Activated CD4-positive, alpha-beta T cell treated with anti-CD3 and anti-CD28 coated beads, Interleukin-10, Interleukin-2, amounts not matched to agents 100 ng/mL and 50 ng/mL, durations not matched to agents 16 hours and 8 hours (primary cell): ENCODE measurements at regions not wholly inside any gene's neighbourhood (a gene's known extent, or its start where the extent isn't known, plus 50 kb on each side); places are given as distances from the start of the nearest gene placed in this dataset.
"Not testable (repeated sequence)": the region's sequence is repeated elsewhere in the genome, so short reads cannot be mapped to it uniquely, and the experiment has no call there.

ENCODE experiments used
- DNase-seq: peaks from one replicate; pipeline ENCODE4 v3.0.0-alpha.2; 2020

DNA sequence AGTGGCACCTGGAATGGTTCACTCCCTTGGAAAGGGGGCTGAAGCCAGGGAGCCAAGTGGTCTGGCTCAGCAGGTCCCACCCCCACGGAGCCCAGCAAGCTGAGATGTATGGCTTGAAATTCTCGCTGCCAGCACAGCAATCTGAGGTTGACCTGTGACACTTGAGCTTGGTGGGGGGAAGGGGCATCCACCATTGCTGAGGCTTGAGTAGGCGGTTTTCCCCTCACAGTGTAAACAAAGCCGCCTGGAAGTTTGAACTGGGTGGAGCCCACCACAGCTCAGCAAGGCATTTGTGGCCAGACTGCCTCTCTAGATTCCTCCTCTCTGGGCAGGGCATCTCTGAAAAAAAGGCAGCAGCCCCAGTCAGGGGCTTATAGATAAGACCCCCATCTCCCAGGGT is 228.2 kb upstream of the CRBN start:
- not testable (repeated sequence) for DNase-seq

DNA sequence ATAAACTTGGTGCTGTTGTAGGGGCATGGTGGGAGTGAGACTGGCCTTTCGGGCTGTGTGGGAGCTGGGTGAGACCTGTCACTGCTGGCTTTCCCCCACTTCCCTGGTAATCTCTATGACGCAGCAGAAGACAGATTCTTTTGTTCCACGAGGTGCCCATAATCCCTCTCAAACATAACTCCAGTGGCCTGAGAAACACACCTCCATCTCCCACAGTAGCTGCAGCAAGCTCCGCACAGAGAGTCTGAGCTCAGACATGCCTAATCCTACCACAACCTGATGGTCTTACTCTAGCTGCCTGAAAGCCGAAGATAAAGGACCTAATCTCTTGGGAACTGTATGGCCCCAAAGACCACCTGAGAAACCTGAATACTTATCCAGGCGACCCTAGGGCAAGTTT is 225.6 kb upstream of the CRBN start:
- DNase-seq, result no peak

DNA sequence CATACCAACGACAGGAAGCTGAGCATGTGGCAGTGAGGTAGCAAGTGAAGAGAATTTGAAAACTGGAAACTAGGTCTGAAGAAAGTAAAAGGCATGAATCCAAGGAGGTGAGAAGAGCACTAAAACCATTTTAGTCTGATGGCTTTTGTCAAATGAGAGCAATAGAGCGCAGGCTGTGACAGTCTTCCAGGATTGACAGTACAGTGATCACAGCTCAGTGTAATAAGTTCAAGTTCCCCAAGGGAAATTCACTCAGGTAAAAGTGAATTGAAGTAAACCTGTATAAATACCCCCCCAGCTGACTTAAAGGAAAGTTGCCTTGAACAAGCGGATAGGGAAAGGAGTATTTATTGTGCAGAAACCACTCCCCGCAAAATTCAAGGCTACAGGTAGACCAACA is 224.2 kb upstream of the CRBN start:
- DNase-seq, result no peak

DNA sequence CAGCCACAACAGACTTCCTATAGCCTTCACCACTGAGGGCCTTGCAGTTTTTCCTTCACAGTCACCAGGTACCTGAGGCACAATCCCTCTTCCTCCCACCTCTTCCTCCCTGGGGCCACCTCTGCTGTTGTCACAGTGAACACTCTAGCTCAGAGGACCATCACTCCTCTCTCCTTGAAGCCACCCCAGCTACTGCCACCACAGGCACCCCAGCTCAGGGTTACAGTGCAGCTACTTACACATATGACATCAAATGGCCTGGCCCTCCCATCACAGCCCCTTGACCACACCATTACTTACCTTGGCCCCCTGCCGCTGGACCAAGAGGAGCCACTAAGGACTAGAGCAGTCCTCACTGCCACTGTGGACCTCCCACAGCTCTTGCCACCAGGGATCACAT is 213.5 kb upstream of the CRBN start:
- no peak for DNase-seq

DNA sequence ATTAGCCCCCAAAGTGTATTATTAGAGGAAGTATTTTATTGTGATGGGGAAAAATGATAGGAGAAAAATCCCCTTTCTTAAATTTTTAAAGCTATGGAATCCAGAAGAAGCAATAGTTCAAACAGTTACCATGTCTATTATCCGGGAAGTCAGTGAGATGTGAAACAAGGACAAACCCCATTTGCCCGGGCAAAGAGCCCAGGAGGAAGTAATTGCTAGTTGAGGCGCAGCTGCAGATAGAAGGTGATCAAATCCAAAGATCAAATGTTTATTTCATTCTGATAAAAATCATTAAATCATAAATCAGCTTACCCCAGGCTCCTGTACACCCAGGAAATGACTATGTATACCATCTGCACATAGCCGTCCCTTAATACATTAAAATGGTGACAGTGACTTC is 204.0 kb upstream of the CRBN start:
- no peak for DNase-seq

DNA sequence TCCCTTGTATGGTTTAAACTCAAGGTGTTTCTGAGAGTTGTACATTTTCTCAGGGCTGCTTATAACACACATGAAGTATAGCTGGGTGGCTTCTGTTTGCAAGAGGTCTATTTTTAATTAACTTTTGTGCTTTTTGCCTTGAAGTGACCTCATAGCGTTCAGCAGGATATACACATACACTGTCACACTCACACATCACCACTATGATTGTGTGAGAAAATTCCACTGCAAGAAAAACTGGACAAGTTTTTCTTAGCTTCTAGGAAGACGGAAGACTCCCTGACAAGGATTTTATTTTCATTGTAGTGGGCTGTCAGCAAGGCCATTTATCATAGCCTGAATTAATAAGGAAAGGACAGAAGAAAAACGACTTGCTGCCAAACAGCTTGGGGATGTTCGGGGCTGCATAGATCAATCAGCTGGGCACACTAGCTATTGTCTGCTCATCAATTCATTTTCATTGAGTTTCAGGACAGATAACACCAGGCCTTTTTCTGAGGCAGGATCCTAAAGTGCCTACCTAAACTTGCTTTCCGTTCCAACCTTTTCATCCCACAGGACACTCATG is 192.8 kb upstream of the CRBN start:
- DNase-seq, result no peak

DNA sequence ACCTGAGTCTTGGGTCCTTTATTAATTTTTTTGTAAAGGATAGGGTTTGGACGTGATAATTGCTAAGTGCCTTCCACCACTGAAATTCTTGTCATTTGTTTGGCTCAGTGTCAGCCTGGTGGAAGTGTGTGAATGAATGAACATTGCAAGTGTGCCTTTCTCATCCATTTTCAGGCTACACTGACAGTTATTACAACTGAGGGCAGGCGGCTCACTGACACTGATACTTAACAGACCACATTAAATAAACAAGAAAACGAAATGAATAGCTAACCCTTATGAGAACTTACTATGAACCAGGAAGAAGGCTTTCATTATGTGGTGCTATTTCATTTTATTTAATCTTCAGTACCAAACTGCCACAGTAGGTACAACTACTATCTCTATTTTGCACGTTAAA is 188.8 kb upstream of the CRBN start:
- no peak for DNase-seq

DNA sequence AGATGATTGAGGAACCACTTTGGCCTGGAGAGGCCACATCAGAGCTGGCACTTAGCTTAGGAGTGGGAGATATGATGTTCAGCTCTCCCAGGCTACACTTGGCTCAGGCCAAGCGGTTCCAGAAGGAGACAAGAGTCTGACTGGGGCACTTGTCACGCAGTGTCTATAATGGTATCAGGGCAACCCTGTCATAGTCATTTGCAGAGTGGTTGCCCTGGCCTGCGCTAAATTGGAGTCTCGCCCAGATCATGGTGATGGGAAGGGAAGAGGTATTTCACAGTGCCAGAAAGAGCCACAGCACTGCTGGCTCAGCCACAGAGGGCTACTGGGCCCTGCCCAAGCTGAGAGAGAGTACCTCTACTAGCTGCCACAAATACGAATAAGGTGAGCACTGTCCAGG is 186.9 kb upstream of the CRBN start:
- no peak for DNase-seq

DNA sequence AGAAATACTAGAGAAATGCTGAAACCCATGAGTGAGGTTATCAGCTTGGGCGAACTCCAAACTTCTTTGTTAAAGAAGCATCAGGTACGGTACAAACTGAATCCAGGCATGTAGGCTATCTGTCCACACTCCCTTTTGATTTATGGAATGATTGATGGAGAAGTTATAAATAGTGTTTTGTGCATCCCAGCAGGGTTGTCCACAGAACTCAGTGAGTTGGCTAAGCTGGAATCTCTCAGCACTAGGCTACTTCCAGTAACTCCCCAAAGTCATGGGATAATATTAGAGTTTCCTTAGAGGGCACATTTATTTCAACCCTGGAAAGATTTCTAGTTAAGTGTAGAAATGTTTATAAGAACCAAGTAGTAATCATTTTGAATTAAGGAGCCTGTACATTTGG is 186.2 kb upstream of the CRBN start:
- no peak for DNase-seq

DNA sequence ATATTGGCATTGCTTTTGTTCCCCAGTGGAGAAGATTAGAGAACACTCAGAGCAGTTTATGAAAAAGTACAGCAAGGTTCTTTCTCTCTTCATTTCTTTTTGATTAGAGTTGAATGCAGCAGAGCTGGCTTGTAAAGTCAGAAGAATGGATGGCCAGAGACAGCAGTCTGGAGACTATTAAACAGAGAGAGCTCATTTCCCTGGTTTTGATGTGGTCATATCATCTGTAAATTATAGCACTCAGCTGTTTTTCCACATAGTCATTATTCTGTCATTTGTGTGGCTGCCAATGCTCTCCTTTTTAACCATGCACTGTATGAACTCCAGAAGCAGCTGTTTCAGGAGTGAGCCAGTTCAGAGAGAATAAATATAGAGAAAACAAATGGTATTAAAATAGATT is 177.4 kb upstream of the CRBN start:
- no peak for DNase-seq

DNA sequence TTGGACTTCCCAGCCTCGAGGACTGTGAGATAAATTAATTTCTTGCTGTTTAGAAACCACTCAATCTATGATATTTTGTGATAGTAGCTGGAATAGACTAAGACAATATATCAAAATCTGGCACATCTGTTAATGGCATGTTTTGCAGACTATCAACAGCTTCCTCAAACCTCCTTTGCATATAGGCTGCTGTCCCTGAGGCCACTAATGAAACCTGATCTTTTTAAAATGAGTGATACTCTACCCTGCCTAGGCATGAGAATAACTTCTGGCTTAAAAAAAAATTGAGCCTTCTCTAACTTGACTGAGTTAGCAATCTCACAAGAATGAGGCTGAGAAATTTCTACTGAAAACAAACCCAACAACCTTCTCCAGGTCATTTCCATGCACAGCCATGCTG is 176.0 kb upstream of the CRBN start:
- DNase-seq, result no peak

DNA sequence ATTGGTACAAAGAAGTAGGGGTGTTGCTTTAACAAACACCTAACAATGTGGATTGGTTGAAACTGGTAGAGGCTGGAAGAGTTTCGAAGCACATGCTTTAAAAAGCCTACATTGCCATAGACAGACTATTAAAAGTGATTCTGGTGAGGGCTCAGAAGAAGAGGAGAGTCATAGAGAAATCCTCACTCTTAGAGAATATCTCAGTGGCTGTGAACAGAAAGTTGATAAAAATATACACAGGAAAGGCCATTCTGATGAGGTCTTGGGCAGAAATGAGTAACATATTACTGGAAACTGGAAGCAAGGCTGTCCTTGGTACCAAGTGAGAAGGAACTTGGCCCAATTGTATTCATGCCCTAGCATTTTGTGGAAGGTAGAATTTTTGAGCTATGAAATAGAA is 173.7 kb upstream of the CRBN start:
- DNase-seq, result no peak

DNA sequence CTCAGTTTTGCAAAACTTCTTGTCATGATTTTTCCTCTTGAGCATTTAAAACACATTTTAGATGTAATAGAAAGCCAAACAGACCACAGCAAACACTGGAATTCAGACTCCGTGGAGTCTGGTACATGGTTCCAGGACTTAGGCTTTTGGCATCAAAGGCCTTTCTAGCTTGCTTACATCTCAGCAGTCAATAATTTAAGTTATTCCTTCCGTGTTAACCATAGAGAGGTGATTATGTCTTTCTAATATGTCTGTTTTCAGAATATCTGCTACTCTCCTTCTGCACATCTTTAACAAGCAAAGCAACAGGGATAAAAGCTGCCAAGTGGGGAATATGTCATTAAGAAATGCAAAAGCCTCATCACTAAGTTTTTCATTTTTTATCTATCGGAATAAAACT is 171.7 kb upstream of the CRBN start:
- no peak for DNase-seq

DNA sequence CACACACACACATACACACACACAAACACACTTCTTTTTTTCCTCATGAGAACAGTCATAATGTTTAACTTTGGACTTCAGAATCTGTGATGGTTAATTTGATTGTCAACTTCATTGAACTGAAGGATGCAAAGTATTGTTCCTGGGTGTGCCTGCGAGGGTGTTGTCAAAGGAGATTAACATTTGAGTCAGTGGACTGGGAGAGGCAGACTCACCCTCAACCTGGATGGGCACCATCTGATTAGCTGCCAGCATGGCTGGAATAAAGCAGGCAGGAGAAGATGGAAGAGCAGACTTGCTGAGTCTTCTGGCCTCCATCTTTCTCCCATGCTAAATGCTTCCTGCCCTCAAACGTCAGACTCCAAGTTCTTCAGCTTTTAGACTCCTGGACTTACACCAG is 167.6 kb upstream of the CRBN start:
- not testable (repeated sequence) for DNase-seq

DNA sequence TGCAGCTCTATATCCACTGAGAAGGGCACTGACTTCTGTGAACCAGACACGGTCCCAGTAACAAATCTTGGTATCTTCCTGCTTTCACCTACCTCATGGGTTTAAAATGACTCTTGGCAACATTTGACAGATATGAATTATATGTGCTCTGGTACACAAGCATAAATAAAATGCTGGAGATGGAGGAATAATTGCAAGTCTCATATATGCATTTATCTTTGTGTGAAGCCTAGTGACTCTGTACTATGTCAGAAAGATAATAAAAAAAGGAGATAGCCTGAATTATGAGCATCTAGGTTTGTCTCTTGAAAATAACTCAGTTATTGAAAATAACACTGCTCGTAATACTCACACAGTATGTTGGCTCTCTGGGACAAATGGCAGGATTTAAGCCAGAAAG is 167.1 kb upstream of the CRBN start:
- no peak for DNase-seq

DNA sequence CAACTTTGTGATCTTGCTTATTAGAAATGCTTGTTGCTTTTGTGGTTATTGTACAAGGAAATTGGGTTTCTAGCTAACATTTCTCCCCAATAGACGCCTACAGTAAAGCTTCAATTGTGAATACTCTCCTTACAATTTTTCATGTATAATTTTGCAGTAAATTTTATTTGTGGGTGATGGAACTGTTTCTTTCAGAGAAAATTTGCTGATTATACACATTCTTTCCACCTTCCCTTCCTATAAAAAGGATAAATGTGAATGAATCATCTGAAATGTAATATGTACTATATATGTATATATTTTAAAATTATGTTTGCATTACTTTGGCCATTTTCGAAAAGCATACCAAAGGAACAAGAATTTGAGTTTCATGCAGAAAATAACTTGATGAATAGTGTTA is 162.7 kb upstream of the CRBN start:
- no peak for DNase-seq

DNA sequence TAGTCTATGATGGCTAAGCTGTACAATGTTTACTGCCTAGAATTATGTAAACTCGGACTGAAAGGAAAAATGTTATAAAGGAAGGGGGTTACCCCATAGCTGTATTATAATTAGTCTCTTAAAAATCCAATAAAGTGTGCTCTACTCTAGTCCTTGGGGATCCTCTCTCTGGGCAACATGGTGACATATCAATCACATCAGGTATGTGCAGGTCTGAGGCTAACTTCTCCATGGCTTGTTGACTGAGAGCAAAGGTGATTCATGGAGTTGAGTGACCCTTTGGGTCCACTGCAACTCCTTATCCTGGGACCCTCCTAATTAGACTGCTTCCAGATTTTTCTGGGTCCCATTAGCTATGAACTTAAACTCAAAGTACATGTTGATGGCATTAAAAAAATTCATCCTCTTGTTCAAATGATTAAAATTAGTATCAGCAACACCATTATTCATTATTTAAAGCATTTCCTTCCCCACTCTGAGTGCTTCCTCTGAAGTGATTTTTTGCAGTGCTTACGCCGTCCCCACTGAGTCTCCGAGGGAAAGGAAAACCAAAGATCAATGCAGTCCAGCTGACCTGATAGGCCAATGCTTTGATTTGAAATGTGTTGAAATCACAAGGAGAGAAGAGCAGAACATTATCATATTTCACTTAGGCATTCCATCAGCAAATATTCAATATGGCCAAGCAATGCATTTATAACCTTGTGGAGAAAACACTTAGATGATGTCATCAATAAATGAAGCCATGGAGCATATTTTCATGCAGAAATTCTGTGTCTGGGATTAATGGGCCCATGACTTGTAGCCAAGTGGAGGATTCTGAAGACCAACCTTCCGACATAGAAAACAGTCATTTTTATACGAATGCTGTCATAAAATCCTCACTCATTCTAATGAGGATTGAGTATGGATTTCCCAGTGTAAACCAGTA is 161.7 kb upstream of the CRBN start:
- DNase-seq, result no peak

DNA sequence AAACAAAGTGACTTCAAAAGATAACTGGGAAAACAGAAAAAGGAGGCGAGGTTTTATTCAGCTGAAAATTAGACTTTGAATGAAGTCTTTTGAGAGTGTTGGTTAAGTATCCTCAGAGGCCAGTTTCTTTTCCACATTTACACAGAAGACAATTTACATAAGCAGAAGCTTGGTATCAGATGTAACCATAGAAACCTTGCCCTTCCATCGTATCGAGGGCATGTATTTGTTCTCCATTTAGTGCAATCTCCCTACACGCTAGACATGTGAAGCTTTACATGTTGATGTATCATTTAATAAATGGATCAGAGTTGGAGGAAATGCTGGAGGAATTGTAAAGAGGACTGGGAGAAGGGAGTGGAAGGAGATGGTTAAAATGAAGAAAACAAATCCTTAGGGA is 161.0 kb upstream of the CRBN start:
- DNase-seq, result no peak

DNA sequence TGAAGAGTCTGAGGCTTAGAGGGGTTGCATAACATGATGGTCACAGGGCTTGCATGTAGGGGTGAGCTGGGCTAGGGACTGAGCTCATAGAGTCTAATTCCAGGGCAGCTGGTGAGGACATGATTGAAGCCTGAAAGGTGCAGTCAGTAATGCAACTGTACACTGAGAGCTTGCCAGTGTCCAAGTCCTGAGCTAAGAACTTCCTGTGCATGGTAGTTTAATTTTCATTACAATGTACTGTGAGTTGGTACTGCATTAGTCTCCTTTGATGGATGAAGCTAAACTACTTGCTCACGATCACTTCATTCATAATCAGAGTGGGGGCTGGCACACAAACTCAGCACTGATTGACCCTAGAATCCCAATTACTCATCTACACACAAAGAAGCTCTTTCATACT is 156.4 kb upstream of the CRBN start:
- no peak for DNase-seq

DNA sequence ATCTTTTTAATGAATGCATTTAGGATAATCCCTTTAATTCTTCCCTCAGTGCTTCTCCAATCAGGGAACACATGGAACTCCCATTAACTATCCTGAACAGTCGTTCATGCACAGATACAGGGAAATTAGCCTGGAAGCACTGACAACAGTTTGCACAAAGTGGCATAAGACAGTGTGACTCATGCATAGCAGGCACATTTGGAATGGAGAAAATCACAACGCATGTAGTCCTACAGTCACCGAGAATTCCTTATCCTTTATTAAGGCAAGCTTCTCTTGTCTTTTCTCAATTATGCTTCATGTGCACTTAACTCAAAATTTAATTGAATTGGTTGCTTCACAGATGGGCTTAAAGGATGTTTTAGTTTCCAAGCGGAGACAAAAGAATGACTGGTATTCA is 155.0 kb upstream of the CRBN start:
- no peak for DNase-seq

DNA sequence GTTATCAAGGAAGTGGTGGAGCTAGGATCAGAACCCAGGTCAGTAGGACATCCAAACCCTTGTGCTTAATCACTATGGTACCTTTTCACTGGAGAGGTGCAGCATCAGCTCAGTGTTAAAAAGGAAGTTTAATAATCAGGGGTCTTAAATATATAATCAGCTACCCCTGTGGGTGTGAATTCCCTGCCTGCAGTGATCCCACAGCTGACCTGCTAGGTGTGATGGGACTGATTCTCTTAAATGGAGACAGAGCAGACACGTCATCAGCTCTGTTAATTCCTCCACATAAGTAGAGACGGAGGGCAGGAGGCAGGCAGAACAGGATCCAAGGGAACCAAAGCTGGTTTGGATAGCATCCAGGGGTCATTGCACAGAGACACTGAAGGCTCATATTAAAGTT is 154.1 kb upstream of the CRBN start:
- DNase-seq, result no peak

DNA sequence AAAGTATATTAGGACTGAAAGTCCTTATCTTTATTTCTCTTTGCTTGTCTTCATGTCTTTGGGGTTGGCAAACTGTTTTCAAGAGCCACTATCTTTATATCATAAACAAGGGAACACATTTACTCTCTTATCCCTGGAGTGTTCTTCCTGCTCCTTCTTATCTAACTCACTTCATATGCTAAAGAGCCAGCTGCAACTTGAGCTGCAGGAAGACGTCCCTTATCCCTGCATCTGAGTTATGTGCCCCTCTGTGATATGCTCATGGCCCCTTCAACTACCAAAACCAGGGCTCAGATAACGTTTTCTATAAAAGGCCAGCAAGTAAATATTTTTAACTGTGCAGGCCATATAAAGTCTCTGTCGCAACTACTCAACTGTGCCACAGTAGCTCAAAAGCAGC is 137.0 kb upstream of the CRBN start:
- DNase-seq, result no peak

DNA sequence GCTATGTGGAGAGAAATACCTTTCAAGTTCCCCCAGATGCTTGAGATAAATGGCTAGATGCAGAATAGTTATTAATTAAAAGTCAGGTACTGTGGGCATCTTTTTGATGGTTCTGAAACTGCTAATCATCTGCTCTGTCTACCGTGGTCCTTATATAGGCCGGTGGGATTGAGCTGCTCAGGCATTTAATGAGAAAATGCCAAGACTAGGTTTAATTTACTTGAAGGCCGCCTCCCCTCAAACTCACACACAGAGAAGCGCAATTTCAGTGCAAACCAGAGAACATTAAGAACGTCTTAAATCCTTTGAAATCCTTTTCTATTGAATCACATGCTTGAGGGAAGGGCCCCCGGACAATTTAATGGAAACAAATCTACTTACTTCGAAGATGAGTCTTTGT is 136.4 kb upstream of the CRBN start:
- DNase-seq, result no peak

DNA sequence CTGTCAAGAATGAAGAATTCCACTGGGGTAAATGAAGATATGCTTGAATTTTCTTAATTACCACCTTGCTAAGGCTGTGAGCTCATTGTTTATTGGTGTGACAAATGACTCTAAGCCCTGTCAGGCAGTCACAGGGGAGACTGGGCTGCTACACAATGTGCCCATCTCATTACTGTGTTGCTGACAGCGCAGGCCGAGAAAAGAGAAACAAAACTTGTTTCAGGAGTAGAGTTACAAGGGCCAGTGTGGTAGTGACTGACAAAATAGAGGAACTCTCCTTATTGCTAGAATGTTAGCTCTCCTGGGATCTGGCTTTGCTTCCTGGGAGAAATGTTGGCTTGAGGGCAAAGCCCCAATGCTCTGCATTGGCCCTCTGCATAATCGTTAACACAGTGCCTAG is 130.4 kb upstream of the CRBN start:
- no peak for DNase-seq

DNA sequence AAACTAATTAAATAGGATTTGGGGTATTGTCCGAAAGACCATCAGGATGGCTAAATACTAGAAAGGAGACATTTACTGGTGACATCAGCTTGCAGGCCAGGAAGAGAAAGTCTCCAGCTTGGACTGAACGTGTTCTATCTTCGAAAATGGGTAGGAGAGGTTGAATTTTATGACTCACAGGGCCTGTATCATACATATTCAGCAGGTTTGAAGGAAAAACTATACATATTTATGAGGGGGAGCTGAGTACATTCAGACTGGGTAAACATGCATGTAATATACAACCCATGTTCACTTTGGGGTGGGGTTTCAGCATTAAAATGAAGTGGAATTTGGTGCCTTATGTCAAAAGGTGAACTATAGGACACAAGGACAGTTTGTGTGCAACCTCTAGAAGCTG is 129.3 kb upstream of the CRBN start:
- no peak for DNase-seq
